ENCODE measurements at regions not wholly inside any gene's neighbourhood (a gene's known extent, or its start where the extent isn't known, plus 50 kb on each side); places are given as distances from the start of the nearest gene placed in this dataset.

DNA sequence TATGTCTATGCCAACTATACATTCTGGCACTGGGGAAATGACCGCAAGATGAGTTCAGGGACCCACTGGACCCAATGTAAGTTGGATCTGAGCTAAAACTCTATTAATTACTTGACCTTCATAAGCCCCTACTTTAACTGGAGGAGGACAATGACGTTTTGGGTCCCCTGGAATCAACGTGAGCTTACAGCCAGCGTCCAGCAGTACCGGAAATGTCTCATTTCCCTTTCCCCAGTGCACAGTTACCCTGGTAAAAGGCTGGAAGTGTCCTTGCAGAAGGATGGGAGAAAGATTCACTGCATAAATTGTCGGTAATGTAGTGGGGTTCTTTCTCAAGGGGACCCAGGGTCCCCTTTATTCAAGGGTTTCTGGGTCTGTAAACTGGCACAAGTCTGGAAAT lies 1297.6 kb upstream of the ACVR2A start:
- Mint-ChIP-seq H3K27me3 (ENCODE audit: low read depth) (no peaks in the 10 kb centered on the region; the same call in 1 of the 2 replicates), H3K27ac (no peak overlapping the region), H3K36me3 (ENCODE audit: insufficient read depth in 1 of 3, low read depth in 3 of 3) (peaks cover 5 to 42% (median 23%) of the 10 kb centered on the region in 3 experiments; a peak in 6 of 7 replicates), H3K4me3 (no peak overlapping the region), H3K9me3 (peaks cover 0 to 8% of the 10 kb centered on the region in 2 experiments), H3K4me1 (peaks cover 18 to 20% of the 10 kb centered on the region in 2 experiments)
- H4K20me1 ChIP-seq (ENCODE audit: control insufficient read depth, insufficient read depth, insufficient read length), result no peaks in the 10 kb centered on the region
- no peak overlapping the region for H2AK5ac ChIP-seq (ENCODE audit: insufficient read length, low read length)
- no peak overlapping the region for H4K5ac ChIP-seq (ENCODE audit: insufficient read length, low read depth, low read length)
- H3K9ac ChIP-seq (ENCODE audit: extremely low read depth, insufficient read length, low read length), result no peak overlapping the region
- no peak overlapping the region for H4K91ac ChIP-seq (ENCODE audit: insufficient read length, low read depth, low read length)
- H3K4me2 ChIP-seq (ENCODE audit: insufficient read depth, insufficient read length, low read length), result no peak overlapping the region
- peaks cover 3% of the 10 kb centered on the region; the same call in 1 of the 2 replicates for H3K27me3 ChIP-seq (ENCODE audit: insufficient read depth, low read length)
- H2BK15ac ChIP-seq (ENCODE audit: low read depth, low read length), result no peak overlapping the region
- H3K79me2 ChIP-seq (ENCODE audit: insufficient read depth, low read length), result no peaks in the 10 kb centered on the region
- H3K14ac ChIP-seq (ENCODE audit: insufficient read depth, low read length), result no peak overlapping the region
- H2BK20ac ChIP-seq (ENCODE audit: low read depth, low read length, poor library complexity, severe bottlenecking), result no peak overlapping the region
- H4K8ac ChIP-seq (replicated peaks; ENCODE audit: insufficient read length, low read depth, low read length), result no peak overlapping the region
- H3T11ph ChIP-seq (ENCODE audit: low read length), result no peak overlapping the region
- H2BK5ac ChIP-seq (ENCODE audit: insufficient read length, low read length), result no peak overlapping the region
- no peak overlapping the region for H2BK12ac ChIP-seq (ENCODE audit: insufficient read length, low read depth, low read length)
- H3K79me1 ChIP-seq (ENCODE audit: insufficient read depth, low read depth, low read length, poor library complexity, severe bottlenecking), result no peaks in the 10 kb centered on the region
- no CpG with 5 or more reads among the region's 6 CpGs for WGBS (ENCODE audit: extremely low coverage, insufficient read length, low lambda C conversion rate)
- H3K27ac ChIP-seq (ENCODE audit: insufficient read length, low read depth, low read length), result no peak overlapping the region
- H3K4ac ChIP-seq (ENCODE audit: low read depth, low read length), result no peak overlapping the region
- DNase-seq, result no peak
- no peak for TF ChIP-seq CTCF (conservative IDR thresholded peaks at IDR 0.05)
- H3K4me1 ChIP-seq (ENCODE audit: insufficient read depth, low read length), result no peaks in the 10 kb centered on the region; the same call in 1 of the 2 replicates
- no peak overlapping the region for H3K23ac ChIP-seq (ENCODE audit: insufficient read length, low read depth, low read length)
- no peak overlapping the region for H2AFZ ChIP-seq (ENCODE audit: low read length)
- H3K18ac ChIP-seq (ENCODE audit: insufficient read length, low read depth, low read length), result no peak overlapping the region
- no peak overlapping the region for H2BK120ac ChIP-seq (ENCODE audit: low read depth, low read length, poor library complexity, severe bottlenecking)
- no peak overlapping the region for H3K56ac ChIP-seq (ENCODE audit: insufficient read length, low read depth, low read length)
- H3K23me2 ChIP-seq (ENCODE audit: insufficient read length, low read depth, low read length, poor library complexity, severe bottlenecking), result no peaks in the 10 kb centered on the region
- no peaks in the 10 kb centered on the region for H3K9me3 ChIP-seq (ENCODE audit: control insufficient read depth, low read depth, low read length)
